ENCODE measurements at regions not wholly inside any gene's neighbourhood (a gene's known extent, or its start where the extent isn't known, plus 50 kb on each side); places are given as distances from the start of the nearest gene placed in this dataset.

GRCh38 chr17:71842986-71843385 lies 277.8 kb upstream of the SOX9 start:
- Histone ChIP-seq H3K4me1 (ENCODE audit: control insufficient read depth in 1 of 2, insufficient read depth in 2 of 2, low read length in 2 of 2) (no peaks in the 10 kb centered on the region), H3K36me3 (ENCODE audit: control insufficient read depth in 1 of 2, insufficient read depth in 2 of 2, low read length in 2 of 2) (no peaks in the 10 kb centered on the region), H3K4me3 (ENCODE audit: low read depth in 1 of 2, low read length in 2 of 2) (no peak overlapping the region), H3K27ac (ENCODE audit: low read length) (no peak overlapping the region), H3K27me3 (ENCODE audit: low read depth, low read length) (no peaks in the 10 kb centered on the region), H3K9me3 (ENCODE audit: control insufficient read depth in 1 of 2, low read length in 2 of 2) (peaks cover 0 to 3% of the 10 kb centered on the region in 2 donors)

GRCh38 chr17:71845337-71845736 lies 275.5 kb upstream of the SOX9 start:
- H3K4me1 ChIP-seq (ENCODE audit: control insufficient read depth in 1 of 2, insufficient read depth in 2 of 2, low read length in 2 of 2), result no peaks in the 10 kb centered on the region
- no peak overlapping the region for H3K4me3 ChIP-seq (ENCODE audit: low read depth in 1 of 2, low read length in 2 of 2)
- H3K36me3 ChIP-seq (ENCODE audit: control insufficient read depth in 1 of 2, insufficient read depth in 2 of 2, low read length in 2 of 2), result no peaks in the 10 kb centered on the region
- H3K9me3 ChIP-seq (ENCODE audit: control insufficient read depth in 1 of 2, low read length in 2 of 2), result peaks cover 0 to 3% of the 10 kb centered on the region in 2 donors
- no peak overlapping the region for H3K27ac ChIP-seq (ENCODE audit: low read length)
- H3K27me3 ChIP-seq (ENCODE audit: low read depth, low read length), result no peaks in the 10 kb centered on the region

DNA sequence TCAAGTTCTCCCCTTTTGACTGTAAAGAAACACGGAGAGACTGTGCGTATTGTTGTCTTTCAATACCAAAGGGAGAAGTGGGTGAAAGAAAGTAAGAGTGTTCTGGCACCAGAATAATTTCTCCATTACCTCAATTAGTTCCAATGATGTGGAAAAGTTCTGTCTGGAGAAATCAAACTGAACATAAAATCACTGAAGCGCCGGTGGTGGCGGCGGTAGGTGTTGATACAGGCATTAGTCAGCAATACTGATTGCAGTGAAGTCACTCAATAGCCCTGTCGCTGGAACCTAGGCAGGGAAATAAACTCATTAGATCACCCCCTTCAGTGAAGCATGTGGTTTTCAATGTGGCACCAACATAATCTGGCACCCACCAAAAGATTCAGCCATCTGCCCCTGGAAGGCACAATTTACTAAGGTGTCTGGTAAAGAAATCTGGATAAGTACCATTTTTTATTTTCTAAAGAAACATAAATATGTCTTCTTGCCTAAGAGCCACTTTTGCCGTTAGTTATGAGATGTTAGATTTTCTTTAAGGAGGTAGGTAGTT lies 274.2 kb upstream of the SOX9 start:
- no peaks in the 10 kb centered on the region for H3K4me1 ChIP-seq (ENCODE audit: control insufficient read depth in 1 of 2, insufficient read depth in 2 of 2, low read length in 2 of 2)
- no peak overlapping the region for H3K27ac ChIP-seq (ENCODE audit: low read length)
- H3K9me3 ChIP-seq (ENCODE audit: control insufficient read depth in 1 of 2, low read length in 2 of 2), result peaks cover 0 to 3% of the 10 kb centered on the region in 2 donors
- no peaks in the 10 kb centered on the region for H3K27me3 ChIP-seq (ENCODE audit: low read depth, low read length)
- H3K36me3 ChIP-seq (ENCODE audit: control insufficient read depth in 1 of 2, insufficient read depth in 2 of 2, low read length in 2 of 2), result no peaks in the 10 kb centered on the region
- no peak overlapping the region for H3K4me3 ChIP-seq (ENCODE audit: low read depth in 1 of 2, low read length in 2 of 2)

DNA sequence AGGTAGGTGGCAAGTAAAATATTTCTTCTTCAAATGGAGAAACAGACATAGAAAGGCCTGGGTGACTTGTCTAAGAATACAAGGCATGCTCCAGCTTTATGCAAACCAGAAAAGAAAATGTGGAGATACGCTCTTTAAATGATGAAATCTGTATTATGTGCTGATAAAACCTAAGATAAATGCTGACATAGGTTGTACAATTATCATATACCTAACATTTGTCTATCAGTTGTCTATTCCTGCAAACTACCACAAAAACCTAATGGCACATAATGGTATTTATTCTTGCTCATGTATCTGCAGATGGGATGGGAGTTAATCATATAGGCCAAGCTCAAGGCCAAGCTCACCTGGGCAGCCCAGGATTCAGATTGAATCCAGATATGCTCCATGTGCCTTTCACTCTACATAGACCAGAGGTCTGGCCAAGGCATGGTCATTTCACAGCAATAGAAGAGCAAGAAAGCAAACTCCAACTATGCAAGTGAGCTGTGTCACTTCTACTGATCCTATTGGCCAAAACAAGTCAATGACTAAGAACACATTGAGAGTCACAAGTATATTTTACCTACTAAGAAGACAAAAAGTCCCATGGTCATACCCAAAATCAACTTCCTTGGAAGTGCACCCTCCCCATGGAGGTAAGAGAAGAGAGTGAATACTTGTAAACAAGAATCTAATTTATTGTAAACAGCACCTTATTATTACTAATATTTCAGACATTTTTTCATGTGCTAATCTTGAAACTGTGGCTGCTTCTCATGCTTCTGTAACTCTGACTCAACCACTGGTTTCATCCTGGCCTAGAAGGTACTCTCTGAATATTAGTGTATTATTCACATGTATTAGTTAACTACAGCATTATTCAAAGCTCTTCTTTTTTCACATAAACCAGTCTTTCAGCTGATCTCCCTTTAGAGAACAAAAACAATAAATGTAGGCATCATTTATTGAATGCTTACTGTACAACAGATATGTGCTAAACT lies 270.7 kb upstream of the SOX9 start:
- no peak overlapping the region for H3K4me3 ChIP-seq (ENCODE audit: low read depth in 1 of 2, low read length in 2 of 2)
- no peaks in the 10 kb centered on the region for H3K27me3 ChIP-seq (ENCODE audit: low read depth, low read length)
- H3K36me3 ChIP-seq (ENCODE audit: control insufficient read depth in 1 of 2, insufficient read depth in 2 of 2, low read length in 2 of 2), result no peaks in the 10 kb centered on the region
- no peaks in the 10 kb centered on the region for H3K4me1 ChIP-seq (ENCODE audit: control insufficient read depth in 1 of 2, insufficient read depth in 2 of 2, low read length in 2 of 2)
- no peak overlapping the region for H3K27ac ChIP-seq (ENCODE audit: low read length)
- no peaks in the 10 kb centered on the region for H3K9me3 ChIP-seq (ENCODE audit: control insufficient read depth in 1 of 2, low read length in 2 of 2)

GRCh38 chr17:71850812-71851211 lies 270.0 kb upstream of the SOX9 start:
- Histone ChIP-seq H3K27me3 (ENCODE audit: low read depth, low read length) (no peaks in the 10 kb centered on the region), H3K9me3 (ENCODE audit: control insufficient read depth in 1 of 2, low read length in 2 of 2) (no peaks in the 10 kb centered on the region), H3K27ac (ENCODE audit: low read length) (no peak overlapping the region), H3K36me3 (ENCODE audit: control insufficient read depth in 1 of 2, insufficient read depth in 2 of 2, low read length in 2 of 2) (no peaks in the 10 kb centered on the region), H3K4me1 (ENCODE audit: control insufficient read depth in 1 of 2, insufficient read depth in 2 of 2, low read length in 2 of 2) (no peaks in the 10 kb centered on the region), H3K4me3 (ENCODE audit: low read depth in 1 of 2, low read length in 2 of 2) (no peak overlapping the region)

DNA sequence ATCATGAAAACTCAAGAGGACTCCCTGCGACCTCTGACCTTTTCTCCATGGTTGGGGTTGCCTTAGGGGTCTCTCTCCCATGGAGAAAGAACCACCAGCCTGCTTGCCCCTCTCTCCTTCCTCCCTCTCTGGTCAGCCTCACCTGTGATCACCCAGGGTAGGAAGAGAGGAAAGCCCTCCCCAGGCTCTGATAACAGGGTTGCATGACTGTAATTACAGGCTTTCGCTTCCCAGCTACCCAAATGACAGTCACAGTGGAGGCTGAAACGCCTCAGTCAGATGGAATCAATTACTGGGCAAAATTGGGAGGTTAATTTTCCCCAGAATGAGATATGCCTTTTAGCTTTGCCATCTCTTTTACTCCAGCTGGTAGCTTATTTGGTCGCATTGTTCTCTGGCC lies 265.8 kb upstream of the SOX9 start:
- no peak overlapping the region for H3K4me3 ChIP-seq (ENCODE audit: low read depth in 1 of 2, low read length in 2 of 2)
- H3K36me3 ChIP-seq (ENCODE audit: control insufficient read depth in 1 of 2, insufficient read depth in 2 of 2, low read length in 2 of 2), result no peaks in the 10 kb centered on the region
- no peaks in the 10 kb centered on the region for H3K9me3 ChIP-seq (ENCODE audit: control insufficient read depth in 1 of 2, low read length in 2 of 2)
- H3K4me1 ChIP-seq (ENCODE audit: control insufficient read depth in 1 of 2, insufficient read depth in 2 of 2, low read length in 2 of 2), result no peaks in the 10 kb centered on the region
- H3K27ac ChIP-seq (ENCODE audit: low read length), result no peak overlapping the region
- no peaks in the 10 kb centered on the region for H3K27me3 ChIP-seq (ENCODE audit: low read depth, low read length)

- Histone ChIP-seq H3K4me3 (ENCODE audit: low read depth in 1 of 2, low read length in 2 of 2) (no peak overlapping the region), H3K9me3 (ENCODE audit: control insufficient read depth in 1 of 2, low read length in 2 of 2) (no peaks in the 10 kb centered on the region), H3K4me1 (ENCODE audit: control insufficient read depth in 1 of 2, insufficient read depth in 2 of 2, low read length in 2 of 2) (no peaks in the 10 kb centered on the region), H3K27me3 (ENCODE audit: low read depth, low read length) (no peaks in the 10 kb centered on the region), H3K27ac (ENCODE audit: low read length) (no peak overlapping the region), H3K36me3 (ENCODE audit: control insufficient read depth in 1 of 2, insufficient read depth in 2 of 2, low read length in 2 of 2) (no peaks in the 10 kb centered on the region)
These were observed 256.1 kb upstream of the SOX9 start for GRCh38 chr17:71864755-71865154.

- Histone ChIP-seq H3K4me3 (ENCODE audit: low read depth in 1 of 2, low read length in 2 of 2) (no peak overlapping the region), H3K36me3 (ENCODE audit: control insufficient read depth in 1 of 2, insufficient read depth in 2 of 2, low read length in 2 of 2) (no peaks in the 10 kb centered on the region), H3K9me3 (ENCODE audit: control insufficient read depth in 1 of 2, low read length in 2 of 2) (no peaks in the 10 kb centered on the region), H3K4me1 (ENCODE audit: control insufficient read depth in 1 of 2, insufficient read depth in 2 of 2, low read length in 2 of 2) (no peaks in the 10 kb centered on the region), H3K27ac (ENCODE audit: low read length) (no peak overlapping the region), H3K27me3 (ENCODE audit: low read depth, low read length) (no peaks in the 10 kb centered on the region)
These were observed 254.7 kb upstream of the SOX9 start for GRCh38 chr17:71866095-71866494.

DNA sequence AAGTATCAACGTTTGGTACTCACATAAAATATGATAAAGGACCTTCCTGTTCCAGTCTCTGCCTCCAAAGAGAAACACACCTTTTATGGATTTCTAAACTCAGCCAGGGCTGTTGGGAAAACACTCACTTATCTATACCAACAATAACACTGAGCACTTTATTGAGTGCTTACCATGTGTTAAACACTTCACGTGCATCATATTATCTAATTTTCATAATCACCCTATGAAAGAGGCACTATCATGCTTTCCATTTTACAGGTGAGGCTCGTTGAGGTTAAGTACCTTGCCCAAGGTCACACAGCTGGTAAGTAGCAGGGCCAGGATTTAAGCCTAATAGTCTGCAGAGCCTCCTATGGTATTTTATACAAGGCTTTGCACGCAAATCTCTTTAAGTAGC lies 251.5 kb upstream of the SOX9 start:
- no peaks in the 10 kb centered on the region for H3K9me3 ChIP-seq (ENCODE audit: control insufficient read depth in 1 of 2, low read length in 2 of 2)
- H3K27ac ChIP-seq (ENCODE audit: low read length), result no peak overlapping the region
- H3K36me3 ChIP-seq (ENCODE audit: control insufficient read depth in 1 of 2, insufficient read depth in 2 of 2, low read length in 2 of 2), result no peaks in the 10 kb centered on the region
- H3K27me3 ChIP-seq (ENCODE audit: low read depth, low read length), result no peaks in the 10 kb centered on the region
- H3K4me3 ChIP-seq (ENCODE audit: low read depth in 1 of 2, low read length in 2 of 2), result no peak overlapping the region
- no peaks in the 10 kb centered on the region for H3K4me1 ChIP-seq (ENCODE audit: control insufficient read depth in 1 of 2, insufficient read depth in 2 of 2, low read length in 2 of 2)

GRCh38 chr17:71869841-71870545 lies 250.8 kb upstream of the SOX9 start:
- H3K36me3 ChIP-seq (ENCODE audit: control insufficient read depth in 1 of 2, insufficient read depth in 2 of 2, low read length in 2 of 2), result no peaks in the 10 kb centered on the region
- H3K4me3 ChIP-seq (ENCODE audit: low read depth in 1 of 2, low read length in 2 of 2), result no peak overlapping the region
- H3K9me3 ChIP-seq (ENCODE audit: control insufficient read depth in 1 of 2, low read length in 2 of 2), result no peaks in the 10 kb centered on the region
- H3K27me3 ChIP-seq (ENCODE audit: low read depth, low read length), result no peaks in the 10 kb centered on the region
- H3K4me1 ChIP-seq (ENCODE audit: control insufficient read depth in 1 of 2, insufficient read depth in 2 of 2, low read length in 2 of 2), result no peaks in the 10 kb centered on the region
- H3K27ac ChIP-seq (ENCODE audit: low read length), result no peak overlapping the region

- no peaks in the 10 kb centered on the region for H3K4me1 ChIP-seq (ENCODE audit: control insufficient read depth in 1 of 2, insufficient read depth in 2 of 2, low read length in 2 of 2)
- H3K9me3 ChIP-seq (ENCODE audit: control insufficient read depth in 1 of 2, low read length in 2 of 2), result no peaks in the 10 kb centered on the region
- no peak overlapping the region for H3K4me3 ChIP-seq (ENCODE audit: low read depth in 1 of 2, low read length in 2 of 2)
- H3K36me3 ChIP-seq (ENCODE audit: control insufficient read depth in 1 of 2, insufficient read depth in 2 of 2, low read length in 2 of 2), result no peaks in the 10 kb centered on the region
- no peak overlapping the region for H3K27ac ChIP-seq (ENCODE audit: low read length)
- no peaks in the 10 kb centered on the region for H3K27me3 ChIP-seq (ENCODE audit: low read depth, low read length)
These were observed 250.3 kb upstream of the SOX9 start for GRCh38 chr17:71870546-71870862.
